ENCODE measurements at regions not wholly inside any gene's neighbourhood (a gene's known extent, or its start where the extent isn't known, plus 50 kb on each side); places are given as distances from the start of the nearest gene placed in this dataset.

DNA sequence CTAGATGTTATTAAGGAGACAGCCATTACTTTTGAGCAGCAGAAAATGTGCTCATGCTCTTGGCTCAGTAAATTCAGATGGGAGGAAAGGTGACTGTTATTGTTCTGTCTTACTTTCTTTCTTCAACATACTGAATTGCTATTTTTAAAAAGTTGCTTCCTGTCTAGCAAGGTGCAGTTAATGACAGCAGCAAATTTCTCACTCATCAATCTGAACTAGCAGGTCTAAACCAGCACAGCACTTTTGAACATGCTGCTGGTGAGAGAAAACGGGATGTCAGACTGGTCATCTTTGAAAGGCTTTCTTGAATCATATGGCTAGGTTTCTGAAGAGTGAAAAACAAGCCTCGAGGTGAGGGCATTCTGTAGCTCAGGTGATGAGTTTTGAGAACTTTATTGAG, 384.7 kb downstream of the MFSD1 start:
- Mint-ChIP-seq H3K27ac (no peak overlapping the region), H3K4me3 (no peak overlapping the region), H3K36me3 (ENCODE audit: low read depth) (no peaks in the 10 kb centered on the region), H3K4me1 (no peaks in the 10 kb centered on the region), H3K27me3 (ENCODE audit: insufficient read depth, low read depth, poor library complexity) (no peaks in the 10 kb centered on the region), H3K9me3 (no peaks in the 10 kb centered on the region)
- Histone ChIP-seq H3K9me2 (ENCODE audit: insufficient read depth) (0 out of 2 replicates have a peak, but pooled peaks cover 3% of the 10 kb centered on the region), H3K27ac (ENCODE audit: low read depth) (no peak overlapping the region), H3K27me3 (ENCODE audit: insufficient read depth) (no peaks in the 10 kb centered on the region), H4K20me1 (replicated peaks; ENCODE audit: insufficient read depth) (no peaks in the 10 kb centered on the region), H3K36me3 (ENCODE audit: insufficient read depth) (no peaks in the 10 kb centered on the region), H3F3A (replicated peaks; ENCODE audit: low read depth) (no peaks in the 10 kb centered on the region), H3K4me3 (no peak overlapping the region), H3K79me2 (replicated peaks; ENCODE audit: insufficient read depth) (no peaks in the 10 kb centered on the region), H3K4me1 (ENCODE audit: insufficient read depth) (no peaks in the 10 kb centered on the region), H3K4me2 (no peak overlapping the region), H2AFZ (no peak overlapping the region)
- DNase-seq (ENCODE audit: low spot score) (no peak), ATAC-seq (no peak)
- TF ChIP-seq, protein P1, sequence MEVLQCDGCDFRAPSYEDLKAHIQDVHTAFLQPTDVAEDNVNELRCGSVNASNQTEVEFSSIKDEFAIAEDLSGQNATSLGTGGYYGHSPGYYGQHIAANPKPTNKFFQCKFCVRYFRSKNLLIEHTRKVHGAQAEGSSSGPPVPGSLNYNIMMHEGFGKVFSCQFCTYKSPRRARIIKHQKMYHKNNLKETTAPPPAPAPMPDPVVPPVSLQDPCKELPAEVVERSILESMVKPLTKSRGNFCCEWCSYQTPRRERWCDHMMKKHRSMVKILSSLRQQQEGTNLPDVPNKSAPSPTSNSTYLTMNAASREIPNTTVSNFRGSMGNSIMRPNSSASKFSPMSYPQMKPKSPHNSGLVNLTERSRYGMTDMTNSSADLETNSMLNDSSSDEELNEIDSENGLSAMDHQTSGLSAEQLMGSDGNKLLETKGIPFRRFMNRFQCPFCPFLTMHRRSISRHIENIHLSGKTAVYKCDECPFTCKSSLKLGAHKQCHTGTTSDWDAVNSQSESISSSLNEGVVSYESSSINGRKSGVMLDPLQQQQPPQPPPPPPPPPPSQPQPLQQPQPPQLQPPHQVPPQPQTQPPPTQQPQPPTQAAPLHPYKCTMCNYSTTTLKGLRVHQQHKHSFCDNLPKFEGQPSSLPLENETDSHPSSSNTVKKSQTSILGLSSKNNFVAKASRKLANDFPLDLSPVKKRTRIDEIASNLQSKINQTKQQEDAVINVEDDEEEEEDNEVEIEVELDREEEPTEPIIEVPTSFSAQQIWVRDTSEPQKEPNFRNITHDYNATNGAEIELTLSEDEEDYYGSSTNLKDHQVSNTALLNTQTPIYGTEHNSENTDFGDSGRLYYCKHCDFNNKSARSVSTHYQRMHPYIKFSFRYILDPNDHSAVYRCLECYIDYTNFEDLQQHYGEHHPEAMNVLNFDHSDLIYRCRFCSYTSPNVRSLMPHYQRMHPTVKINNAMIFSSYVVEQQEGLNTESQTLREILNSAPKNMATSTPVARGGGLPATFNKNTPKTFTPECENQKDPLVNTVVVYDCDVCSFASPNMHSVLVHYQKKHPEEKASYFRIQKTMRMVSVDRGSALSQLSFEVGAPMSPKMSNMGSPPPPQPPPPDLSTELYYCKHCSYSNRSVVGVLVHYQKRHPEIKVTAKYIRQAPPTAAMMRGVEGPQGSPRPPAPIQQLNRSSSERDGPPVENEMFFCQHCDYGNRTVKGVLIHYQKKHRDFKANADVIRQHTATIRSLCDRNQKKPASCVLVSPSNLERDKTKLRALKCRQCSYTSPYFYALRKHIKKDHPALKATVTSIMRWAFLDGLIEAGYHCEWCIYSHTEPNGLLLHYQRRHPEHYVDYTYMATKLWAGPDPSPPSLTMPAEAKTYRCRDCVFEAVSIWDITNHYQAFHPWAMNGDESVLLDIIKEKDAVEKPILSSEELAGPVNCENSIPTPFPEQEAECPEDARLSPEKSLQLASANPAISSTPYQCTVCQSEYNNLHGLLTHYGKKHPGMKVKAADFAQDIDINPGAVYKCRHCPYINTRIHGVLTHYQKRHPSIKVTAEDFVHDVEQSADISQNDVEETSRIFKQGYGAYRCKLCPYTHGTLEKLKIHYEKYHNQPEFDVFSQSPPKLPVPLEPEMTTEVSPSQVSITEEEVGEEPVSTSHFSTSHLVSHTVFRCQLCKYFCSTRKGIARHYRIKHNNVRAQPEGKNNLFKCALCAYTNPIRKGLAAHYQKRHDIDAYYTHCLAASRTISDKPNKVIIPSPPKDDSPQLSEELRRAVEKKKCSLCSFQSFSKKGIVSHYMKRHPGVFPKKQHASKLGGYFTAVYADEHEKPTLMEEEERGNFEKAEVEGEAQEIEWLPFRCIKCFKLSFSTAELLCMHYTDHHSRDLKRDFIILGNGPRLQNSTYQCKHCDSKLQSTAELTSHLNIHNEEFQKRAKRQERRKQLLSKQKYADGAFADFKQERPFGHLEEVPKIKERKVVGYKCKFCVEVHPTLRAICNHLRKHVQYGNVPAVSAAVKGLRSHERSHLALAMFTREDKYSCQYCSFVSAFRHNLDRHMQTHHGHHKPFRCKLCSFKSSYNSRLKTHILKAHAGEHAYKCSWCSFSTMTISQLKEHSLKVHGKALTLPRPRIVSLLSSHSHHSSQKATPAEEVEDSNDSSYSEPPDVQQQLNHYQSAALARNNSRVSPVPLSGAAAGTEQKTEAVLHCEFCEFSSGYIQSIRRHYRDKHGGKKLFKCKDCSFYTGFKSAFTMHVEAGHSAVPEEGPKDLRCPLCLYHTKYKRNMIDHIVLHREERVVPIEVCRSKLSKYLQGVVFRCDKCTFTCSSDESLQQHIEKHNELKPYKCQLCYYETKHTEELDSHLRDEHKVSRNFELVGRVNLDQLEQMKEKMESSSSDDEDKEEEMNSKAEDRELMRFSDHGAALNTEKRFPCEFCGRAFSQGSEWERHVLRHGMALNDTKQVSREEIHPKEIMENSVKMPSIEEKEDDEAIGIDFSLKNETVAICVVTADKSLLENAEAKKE (CRISPR knock-in tag; IDR thresholded peaks at IDR 0.05), result no peak
- TF ChIP-seq EZH2phosphoT487 (IDR thresholded peaks at IDR 0.05; ENCODE audit: unreplicated experiment), result no peak
- TF ChIP-seq, protein P2, sequence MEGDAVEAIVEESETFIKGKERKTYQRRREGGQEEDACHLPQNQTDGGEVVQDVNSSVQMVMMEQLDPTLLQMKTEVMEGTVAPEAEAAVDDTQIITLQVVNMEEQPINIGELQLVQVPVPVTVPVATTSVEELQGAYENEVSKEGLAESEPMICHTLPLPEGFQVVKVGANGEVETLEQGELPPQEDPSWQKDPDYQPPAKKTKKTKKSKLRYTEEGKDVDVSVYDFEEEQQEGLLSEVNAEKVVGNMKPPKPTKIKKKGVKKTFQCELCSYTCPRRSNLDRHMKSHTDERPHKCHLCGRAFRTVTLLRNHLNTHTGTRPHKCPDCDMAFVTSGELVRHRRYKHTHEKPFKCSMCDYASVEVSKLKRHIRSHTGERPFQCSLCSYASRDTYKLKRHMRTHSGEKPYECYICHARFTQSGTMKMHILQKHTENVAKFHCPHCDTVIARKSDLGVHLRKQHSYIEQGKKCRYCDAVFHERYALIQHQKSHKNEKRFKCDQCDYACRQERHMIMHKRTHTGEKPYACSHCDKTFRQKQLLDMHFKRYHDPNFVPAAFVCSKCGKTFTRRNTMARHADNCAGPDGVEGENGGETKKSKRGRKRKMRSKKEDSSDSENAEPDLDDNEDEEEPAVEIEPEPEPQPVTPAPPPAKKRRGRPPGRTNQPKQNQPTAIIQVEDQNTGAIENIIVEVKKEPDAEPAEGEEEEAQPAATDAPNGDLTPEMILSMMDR (conservative IDR thresholded peaks at IDR 0.05; ENCODE audit: low read depth in 2 of 2), result no peak
- no peak for TF ChIP-seq EZH2 (IDR thresholded peaks at IDR 0.05; ENCODE audit: low read depth, unreplicated experiment)
- TF ChIP-seq POLR2AphosphoS5 (IDR thresholded peaks at IDR 0.05; ENCODE audit: low read depth), result no peak
- TF ChIP-seq STAT1 (IDR thresholded peaks at IDR 0.05; ENCODE audit: unreplicated experiment), result no peak
- TF ChIP-seq, protein P3, sequence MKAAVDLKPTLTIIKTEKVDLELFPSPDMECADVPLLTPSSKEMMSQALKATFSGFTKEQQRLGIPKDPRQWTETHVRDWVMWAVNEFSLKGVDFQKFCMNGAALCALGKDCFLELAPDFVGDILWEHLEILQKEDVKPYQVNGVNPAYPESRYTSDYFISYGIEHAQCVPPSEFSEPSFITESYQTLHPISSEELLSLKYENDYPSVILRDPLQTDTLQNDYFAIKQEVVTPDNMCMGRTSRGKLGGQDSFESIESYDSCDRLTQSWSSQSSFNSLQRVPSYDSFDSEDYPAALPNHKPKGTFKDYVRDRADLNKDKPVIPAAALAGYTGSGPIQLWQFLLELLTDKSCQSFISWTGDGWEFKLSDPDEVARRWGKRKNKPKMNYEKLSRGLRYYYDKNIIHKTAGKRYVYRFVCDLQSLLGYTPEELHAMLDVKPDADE (IDR thresholded peaks at IDR 0.05), result no peak
- no peak for TF ChIP-seq NANOG (IDR thresholded peaks at IDR 0.05; ENCODE audit: borderline replicate concordance)
- TF ChIP-seq, protein P4, sequence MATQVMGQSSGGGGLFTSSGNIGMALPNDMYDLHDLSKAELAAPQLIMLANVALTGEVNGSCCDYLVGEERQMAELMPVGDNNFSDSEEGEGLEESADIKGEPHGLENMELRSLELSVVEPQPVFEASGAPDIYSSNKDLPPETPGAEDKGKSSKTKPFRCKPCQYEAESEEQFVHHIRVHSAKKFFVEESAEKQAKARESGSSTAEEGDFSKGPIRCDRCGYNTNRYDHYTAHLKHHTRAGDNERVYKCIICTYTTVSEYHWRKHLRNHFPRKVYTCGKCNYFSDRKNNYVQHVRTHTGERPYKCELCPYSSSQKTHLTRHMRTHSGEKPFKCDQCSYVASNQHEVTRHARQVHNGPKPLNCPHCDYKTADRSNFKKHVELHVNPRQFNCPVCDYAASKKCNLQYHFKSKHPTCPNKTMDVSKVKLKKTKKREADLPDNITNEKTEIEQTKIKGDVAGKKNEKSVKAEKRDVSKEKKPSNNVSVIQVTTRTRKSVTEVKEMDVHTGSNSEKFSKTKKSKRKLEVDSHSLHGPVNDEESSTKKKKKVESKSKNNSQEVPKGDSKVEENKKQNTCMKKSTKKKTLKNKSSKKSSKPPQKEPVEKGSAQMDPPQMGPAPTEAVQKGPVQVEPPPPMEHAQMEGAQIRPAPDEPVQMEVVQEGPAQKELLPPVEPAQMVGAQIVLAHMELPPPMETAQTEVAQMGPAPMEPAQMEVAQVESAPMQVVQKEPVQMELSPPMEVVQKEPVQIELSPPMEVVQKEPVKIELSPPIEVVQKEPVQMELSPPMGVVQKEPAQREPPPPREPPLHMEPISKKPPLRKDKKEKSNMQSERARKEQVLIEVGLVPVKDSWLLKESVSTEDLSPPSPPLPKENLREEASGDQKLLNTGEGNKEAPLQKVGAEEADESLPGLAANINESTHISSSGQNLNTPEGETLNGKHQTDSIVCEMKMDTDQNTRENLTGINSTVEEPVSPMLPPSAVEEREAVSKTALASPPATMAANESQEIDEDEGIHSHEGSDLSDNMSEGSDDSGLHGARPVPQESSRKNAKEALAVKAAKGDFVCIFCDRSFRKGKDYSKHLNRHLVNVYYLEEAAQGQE (IDR thresholded peaks at IDR 0.05; ENCODE audit: unreplicated experiment), result no peak
- TF ChIP-seq ZNF331 (CRISPR knock-in tag; IDR thresholded peaks at IDR 0.05; ENCODE audit: low read depth), result no peak
- TF ChIP-seq CREB1 (CRISPR knock-in tag; IDR thresholded peaks at IDR 0.05; ENCODE audit: low read depth), result no peak
- TF ChIP-seq JUNB (IDR thresholded peaks at IDR 0.05; ENCODE audit: unreplicated experiment), result no peak
- TF ChIP-seq ZNF114 (CRISPR knock-in tag; IDR thresholded peaks at IDR 0.05), result no peak
